HG03159 (cell line): ENCODE measurements at regions not wholly inside any gene's neighbourhood (a gene's known extent, or its start where the extent isn't known, plus 50 kb on each side); places are given as distances from the start of the nearest gene placed in this dataset.
A peak's percentile ranks its signal among the peaks of the same experiment; 100 is the strongest.
"Not testable (repeated sequence)": the region's sequence is repeated elsewhere in the genome, so short reads cannot be mapped to it uniquely, and the experiment has no call there.

Source experiments
- ATAC-seq: cut with Tn5 transposase; IDR thresholded peaks from one replicate; pipeline ENCODE4 v1.9.1; 2021; ENCODE audit warnings: mild to moderate bottlenecking, moderate library complexity; ENCODE audit not compliant: unreplicated experiment

DNA sequence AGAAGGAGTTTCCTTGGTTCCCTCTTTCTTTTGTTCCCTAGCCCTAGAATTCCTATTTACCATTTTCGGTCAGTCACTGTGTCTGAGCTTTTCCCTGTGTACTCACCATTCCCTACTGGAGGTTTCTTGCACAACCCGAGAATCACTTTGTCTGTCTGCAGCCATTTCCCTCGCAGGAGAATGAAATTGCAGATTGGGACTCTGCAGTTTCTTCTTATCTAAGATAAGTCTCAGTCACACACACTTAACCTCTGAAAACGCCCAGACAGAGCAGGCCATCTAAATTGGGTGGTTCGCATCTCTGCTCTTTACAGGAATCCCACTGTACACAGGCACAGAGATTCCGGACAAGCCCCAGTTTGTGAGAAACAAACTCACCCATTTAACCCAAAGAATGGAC is 58.6 kb upstream of the CNTNAP2 start:
- no peak for ATAC-seq

DNA sequence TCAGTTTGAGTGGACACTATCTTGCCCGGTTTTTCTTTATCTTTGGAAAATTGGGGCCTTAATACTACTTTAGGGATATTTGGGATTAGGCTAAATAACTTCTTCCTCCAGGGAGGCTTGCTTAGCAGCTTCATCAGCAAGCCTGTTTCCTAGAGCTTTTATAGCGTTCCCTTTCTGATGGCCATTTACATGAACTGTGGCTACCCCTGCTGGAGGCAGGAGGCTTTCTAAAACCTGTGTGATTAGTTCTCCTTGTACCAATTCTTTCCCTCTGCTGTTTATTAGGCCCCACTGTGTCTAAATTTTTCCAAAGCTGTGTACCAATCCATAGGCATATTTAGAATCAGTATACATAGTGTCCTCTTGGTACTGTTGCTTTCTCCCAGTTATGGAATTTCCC is 61.7 kb upstream of the CNTNAP2 start:
- ATAC-seq: no peak

DNA sequence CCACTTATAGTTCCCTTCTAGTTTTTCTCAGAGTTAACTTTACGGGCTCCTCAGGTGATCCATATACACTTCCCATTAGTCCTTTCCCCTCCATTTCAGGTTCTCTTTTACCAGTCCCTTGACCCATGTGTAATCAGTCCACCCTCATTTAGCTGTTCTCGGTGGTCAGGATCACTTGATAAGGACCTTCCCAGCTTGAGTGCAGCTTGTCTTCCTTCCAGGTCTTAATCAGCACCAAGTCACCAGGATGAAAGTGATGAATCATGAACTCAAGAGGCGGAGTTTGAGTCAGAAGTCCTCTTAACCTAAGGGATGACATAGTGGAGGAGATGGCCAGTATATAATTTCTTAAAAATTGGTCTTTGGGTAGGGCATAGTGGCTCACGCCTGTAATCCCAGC is 63.1 kb upstream of the CNTNAP2 start:
- ATAC-seq: no peak

DNA sequence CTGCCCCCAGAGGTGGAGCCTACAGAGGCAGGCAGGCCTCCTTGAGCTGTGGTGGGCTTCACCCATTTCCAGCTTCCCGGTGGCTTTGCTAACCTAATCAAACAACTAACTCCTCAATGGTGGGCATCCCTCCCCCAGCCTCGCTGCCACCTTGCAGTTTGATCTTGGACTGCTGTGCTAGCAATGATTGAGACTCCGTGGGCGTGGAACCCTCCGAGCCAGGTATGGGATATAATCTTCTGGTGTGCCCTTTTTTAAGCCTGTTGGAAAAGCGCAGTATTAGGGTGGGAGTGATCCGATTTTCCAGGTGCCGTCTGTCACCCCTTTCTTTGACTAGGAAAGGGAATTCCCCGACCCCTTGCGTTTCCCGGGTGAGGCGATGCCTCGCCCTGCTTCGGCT is 73.3 kb upstream of the CNTNAP2 start:
- ATAC-seq: not testable (repeated sequence)

DNA sequence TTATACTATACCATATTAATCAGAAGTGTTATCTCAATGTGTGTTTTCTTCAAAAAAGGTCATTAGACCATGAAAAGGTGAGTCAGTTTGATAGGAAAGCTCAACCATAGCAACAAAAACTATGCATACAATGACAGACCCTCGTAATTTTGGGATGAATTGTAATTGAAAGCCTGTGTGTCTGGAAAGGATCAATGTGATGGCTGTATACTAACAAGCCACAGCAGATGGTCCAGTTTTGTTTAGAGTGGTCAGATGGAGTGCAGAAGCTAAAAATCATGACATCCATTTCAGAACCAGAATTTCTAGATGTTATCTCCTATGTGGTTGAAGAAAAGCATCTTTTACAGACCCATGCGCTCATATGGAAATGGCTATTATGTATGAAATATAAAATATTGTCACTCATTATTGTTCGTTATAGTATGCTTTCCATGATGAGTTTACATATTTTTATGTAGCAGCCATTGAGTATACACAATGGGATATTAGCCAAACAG is 88.3 kb upstream of the CNTNAP2 start:
- no peak for ATAC-seq

DNA sequence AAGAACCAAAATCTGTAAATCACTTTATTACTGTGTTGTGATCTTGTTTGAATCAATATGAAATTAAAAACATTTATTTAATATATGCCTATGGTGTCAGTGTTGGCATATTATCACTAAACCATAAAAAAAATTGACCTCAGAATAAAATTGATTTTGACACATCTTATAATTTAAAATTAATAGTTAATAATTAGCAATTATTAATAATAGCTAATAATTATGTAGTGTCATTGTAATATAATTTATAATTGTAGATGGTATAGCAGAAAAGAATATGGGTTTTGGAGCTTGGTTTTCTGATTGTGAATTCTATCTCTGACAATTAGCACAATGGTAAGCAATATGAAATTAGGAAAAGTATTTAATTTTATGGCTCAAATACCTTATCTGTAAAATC is 89.4 kb upstream of the CNTNAP2 start:
- no peak for ATAC-seq

DNA sequence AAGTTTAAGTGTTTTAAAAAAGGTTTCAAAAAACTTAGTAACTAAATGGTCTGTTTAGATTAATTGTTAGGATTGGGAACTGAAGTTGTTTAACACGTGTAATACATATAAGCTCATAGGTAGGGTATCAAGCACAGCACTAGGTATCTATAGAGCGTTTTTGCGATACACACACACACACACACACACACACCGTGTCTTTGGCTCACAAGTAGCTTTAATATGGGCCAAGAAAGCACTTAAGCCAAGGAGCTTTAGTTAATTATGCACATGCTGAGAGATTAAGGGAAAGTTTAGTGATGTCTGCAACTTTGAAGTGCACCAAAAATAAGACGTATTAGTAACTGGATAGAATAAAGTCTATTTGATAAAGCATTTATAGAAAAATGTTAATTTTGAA is 93.8 kb upstream of the CNTNAP2 start:
- no peak for ATAC-seq

DNA sequence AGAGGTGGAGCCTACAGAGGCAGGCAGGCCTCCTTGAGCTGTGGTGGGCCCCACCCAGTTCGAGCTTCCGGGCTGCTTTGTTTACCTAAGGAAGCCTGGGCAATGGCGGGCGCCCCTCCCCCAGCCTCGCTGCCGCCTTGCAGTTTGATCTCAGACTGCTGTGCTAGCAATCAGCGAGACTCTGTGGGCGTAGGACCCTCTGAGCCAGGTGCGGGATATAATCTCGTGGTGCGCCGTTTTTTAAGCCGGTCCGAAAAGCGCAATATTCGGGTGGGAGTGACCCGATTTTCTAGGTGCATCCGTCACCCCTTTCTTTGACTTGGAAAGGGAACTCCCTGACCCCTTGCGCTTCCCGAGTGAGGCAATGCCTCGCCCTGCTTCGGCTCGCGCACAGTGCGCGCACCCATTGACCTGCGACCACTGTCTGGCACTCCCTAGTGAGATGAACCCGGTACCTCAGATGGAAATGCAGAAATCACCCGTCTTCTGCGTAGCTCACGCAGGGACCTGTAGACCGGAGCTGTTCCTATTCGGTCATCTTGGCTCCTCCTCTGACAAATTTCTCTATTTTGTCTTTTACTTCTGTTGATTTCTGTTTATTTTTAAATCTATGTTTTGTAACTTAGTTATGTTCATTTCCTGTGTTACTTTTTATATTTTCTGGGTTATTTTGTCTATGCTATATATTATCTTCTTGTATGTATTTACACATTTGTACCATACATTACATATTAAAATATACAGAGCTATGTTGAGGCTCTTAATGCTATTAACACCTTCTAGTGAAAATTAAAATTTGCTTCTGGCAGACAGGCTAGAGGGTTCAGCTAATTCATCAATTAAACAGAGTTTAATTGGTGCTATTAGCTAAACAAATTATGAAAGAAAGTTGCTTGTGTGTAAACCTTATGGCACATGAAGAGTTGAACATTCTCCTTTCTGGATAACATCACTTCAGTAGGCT is 97.3 kb upstream of the CNTNAP2 start:
- not testable (repeated sequence) for ATAC-seq

DNA sequence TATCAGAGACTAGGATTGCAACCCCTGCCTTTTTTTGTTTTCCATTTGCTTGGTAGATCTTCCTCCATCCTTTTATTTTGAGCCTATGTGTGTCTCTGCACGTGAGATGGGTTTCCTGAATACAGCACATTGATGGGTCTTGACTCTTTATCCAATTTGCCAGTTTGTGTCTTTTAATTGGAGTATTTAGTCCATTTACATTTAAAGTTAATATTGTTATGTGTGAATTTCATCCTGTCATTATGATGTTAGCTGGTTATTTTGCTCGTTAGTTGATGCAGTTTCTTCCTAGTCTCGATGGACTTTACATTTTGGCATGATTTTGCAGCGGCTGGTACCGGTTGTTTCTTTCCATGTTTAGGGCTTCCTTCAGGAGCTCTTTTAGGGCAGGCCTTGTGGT is 99.2 kb upstream of the CNTNAP2 start:
- not testable (repeated sequence) for ATAC-seq

DNA sequence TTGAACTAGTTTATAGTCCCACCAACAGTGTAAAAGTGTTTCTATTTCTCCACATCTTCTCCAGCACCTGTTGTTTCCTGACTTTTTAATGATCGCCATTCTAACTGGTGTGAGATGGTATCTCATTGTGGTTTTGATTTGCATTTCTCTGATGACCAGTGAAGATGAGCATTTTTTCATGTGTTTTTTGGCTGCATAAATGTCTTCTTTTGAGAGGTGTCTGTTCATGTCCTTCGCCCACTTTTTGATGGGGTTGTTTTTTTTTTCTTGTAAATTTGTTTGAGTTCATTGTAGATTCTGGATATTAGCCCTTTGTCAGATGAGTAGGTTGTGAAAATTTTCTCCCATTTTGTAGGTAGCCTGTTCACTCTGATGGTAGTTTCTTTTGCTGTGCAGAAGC is 102.4 kb upstream of the CNTNAP2 start:
- ATAC-seq: not testable (repeated sequence)

DNA sequence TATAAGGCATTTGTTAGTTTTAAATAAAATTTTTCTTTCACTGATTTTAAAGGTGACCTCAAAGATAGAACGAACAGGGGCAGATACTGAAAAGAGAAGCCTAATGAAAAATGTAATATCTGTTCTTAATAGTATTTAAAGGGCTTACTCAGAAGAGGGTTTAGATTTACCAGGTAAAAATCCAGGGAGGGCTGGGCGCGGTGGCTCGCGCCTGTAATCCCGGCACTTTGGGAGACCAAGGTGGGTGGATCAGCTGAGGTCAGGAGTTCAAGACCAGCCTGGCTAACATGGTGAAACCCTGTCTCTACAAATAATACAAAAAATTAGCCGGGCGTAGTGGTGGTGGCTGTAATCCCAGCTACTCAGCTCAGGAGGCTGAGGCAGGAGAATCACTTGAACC is 108.3 kb upstream of the CNTNAP2 start:
- no peak for ATAC-seq

DNA sequence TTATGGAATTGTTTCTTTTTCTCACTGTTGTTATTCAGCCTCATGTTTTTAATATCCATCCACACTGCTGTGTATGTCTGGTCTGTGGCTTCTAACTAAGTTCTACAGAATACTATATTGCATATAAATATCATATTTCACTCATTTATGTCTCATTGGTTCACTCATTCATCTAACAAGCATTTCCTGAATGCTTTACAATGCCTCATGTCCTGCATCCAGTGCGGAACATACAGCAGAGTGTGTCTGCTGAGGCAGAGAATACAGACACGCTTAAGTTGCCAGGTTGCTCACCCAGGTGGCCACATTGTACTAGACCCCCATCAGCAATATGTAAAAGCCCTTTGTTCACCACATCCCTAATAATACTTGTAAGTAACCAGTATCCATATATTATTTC is 111.8 kb upstream of the CNTNAP2 start:
- ATAC-seq: no peak

DNA sequence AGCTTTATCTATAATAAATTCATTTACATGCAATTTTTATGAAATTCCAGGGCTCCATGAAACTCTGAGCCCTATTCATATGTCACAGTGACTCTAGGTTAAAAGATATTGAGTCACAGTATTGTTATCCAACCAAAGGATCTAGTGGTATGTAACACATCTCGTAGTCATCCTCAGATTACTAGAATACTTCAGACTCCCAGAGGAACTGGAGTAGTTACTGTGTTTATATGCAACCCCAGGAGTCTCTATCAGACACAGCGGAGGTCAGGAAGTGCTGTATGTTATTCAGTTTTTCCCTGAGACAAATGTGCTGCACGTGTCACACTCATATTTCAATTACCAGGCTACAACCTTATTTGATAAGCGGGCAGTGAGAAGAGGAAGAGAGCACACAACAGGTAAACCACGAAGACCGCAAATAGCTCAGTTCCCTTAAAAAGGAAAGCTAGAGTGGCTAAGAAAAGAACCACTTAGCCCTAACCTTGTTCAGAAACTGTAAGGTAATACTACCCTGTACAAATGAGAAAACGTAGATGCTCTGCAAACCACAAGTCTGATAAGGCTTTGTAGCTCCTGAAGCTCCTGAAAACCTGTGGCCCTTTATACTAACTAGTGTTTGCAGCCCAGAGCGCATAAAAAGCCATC is 114.0 kb upstream of the CNTNAP2 start:
- peak; percentile 90 for ATAC-seq

DNA sequence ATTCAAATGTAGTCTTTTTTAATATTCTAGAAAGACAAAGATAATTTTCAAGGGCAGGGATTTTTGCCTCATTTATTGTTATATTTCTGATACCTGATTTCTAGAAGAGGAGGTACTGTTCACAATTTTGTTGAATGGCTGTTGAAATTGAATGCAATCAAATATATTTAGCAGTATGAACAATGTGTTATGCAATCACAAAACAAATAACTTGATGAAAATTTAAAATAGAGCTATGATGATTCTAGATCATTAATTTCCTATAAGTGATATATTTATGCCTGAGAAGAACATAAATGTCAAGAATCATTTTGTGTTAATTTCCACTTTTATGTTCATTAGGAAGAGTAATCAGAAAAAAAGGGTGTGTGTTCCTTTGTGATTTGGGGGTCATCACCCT is 114.6 kb upstream of the CNTNAP2 start:
- no peak for ATAC-seq

DNA sequence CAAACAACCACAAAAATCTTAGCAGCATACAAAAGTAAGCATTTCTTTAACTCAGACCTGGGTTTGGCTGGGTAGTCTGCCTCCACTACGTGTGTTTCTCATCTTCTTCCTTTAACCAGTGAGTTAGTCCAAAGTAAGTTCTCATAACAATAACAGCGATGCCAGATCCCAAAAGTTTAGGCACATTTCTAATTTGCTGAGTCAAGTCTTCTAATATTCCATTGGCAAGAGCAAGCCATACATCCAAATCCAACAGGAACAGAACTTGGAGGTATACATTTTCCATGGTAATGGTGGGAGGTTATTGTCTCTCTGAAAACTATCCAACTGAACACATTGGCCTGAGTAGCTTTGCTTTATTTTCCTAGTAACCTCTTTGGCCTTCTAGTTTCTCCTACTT is 115.7 kb upstream of the CNTNAP2 start:
- no peak for ATAC-seq

DNA sequence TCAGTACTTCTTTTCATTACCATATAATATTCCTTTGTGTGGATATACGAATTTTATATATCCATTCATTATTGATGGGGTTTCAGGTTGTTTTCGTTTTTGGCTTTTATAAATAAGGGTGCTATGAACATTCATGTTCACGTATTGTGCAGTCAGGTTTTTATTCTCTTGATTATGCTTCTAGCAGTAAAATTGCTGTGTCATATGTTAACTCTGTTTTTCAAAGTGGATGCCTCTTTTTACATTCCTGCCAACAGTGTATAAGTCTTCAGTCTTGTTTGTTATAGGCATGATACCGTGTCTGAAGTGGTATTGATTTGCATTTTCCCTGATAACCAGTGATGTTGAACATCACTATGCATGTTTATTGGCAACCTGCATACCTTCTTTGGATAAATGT is 127.1 kb upstream of the CNTNAP2 start:
- no peak for ATAC-seq

DNA sequence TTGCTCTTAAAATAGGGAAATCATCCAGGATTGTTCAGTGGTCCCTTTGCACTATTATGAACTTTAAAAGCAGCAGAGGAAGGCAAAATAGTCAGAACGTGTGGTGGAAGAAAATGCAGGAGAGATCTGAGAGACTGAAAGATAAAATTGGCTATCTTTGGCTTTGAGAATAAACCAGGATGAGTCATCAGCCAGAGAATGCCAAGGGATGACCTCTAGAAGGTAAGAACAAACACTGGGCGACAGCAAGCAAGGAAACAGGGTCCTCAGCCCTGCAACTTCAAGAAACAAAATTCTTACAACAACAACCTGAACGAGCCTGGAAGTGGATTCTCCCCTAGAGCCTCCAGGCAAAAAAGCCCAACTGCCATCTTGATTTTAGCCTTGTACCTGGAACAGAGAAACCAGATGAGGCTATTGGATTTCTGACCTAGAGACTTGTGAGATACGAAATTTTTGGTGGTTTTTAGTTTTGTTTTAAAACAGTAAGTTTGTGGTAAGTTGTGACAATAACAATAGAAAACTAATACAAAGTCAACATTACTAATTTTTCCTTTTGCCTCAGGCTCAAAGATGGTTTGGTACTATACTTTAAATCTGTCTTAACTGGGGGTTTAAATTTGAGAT is 130.2 kb upstream of the CNTNAP2 start:
- ATAC-seq: no peak

DNA sequence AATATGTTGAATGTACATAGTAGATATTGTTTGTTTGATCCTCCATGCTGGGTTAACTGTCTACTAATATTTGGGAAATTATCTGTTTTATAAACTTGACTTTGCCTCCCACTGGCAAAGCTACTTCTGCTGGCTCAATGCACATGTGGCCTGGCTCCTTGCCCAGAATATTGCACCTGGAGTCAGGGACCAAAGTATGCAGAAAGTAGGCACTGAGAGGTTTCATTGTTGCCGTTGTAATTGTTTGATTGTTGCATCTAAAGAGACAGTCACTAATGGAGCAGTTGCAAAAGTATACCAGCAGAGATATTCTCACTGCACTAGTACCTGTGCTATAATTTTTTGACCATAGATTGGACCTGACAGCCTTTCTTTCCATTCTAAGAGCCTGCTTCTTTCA is 137.8 kb upstream of the CNTNAP2 start:
- ATAC-seq: no peak

DNA sequence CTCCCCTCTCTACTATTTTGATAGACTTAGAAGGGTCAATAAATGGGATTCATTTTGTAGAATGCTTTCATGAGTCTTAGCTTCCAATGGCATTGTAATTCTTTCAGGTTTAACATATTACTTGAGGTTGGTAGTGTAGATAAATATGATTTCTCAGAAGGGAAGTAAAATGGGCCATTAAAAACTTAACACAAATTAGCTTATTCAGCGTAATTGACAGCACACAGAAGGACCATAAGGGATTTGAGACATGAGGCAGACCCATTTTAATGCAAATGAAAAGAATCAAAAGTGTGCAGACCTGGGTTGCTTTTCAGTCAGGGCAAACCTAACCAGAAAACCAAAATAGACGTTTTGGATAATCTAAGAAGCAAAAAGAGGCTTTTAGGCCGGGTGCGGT is 156.6 kb upstream of the CNTNAP2 start:
- no peak for ATAC-seq

DNA sequence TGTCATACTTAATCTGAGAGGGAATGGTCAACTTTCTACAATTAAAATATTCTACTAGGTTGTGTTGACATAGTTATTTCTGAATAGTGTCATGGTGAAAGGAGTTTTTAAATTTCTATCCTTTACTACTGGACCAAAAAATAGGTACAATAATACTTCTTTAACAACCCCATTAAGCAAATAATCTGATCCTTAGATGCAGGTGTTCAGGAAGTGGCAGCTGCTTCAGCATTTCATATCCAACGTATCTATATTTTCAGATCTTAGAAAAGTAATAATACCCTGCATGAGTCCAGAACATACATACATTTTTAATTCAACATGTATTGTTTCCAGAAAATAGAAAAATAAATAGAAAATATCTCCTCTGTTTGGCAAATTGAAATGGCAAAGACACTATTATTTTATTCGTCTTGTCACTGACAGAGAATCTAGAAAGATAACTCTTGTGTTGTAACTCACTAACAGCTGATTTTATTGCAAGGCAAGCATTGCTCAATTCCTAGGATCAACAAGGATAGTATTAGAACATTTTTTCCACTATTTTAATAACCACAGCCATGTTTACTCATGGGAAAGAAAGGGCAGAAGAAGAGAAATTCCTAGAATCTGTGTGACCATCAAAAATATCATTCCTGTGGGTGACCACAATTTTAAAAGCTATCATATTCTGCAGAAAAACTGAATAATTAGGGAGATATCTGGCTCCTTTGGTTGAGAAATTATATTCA is 159.3 kb upstream of the CNTNAP2 start:
- ATAC-seq: no peak

DNA sequence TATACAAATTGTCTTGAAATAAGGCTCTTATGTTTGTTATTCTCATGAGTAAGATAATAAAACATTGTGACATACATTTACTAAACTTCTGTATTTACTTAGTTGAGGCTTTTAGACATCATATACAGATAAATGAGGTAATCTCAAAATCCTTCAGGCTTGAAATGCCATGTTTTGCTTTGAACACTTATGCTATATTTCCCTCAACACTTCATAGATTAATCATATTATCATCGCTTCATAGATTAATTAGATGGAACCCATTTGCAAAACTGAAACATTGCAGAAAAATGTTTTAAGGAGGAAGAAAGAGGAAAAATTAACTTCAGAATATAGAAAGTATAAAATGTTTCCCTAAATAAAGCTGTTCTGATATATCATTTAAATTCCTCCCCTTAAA is 165.0 kb upstream of the CNTNAP2 start:
- ATAC-seq: no peak
